Tongue (tissue), 1 donor: ENCODE measurements at regions not wholly inside any gene's neighbourhood (a gene's known extent, or its start where the extent isn't known, plus 50 kb on each side); places are given as distances from the start of the nearest gene placed in this dataset.

Experiments used
- DNase-seq: peaks from one replicate; pipeline ENCODE4 v3.0.0-alpha.2; 2015

DNA sequence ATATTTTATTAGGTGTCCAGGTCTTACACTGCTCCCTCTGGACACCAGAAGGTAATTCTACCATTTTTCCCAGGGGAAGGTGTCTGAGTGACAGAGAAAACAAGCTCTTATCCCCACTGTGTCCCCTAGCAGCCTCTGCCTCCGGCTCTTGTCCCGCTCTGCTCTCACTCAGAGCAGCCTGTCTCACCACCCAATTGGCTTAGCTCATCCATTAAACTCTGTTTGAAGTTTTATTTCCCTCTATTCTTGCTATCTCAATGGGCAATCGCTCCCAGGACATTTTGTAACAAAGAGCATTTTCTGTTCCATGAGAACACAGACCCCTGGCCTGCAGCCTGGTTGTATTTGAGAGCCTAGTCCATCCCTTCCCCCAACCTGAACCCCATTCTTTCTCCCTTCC is 90.6 kb upstream of the LDAH start:
- no peak for DNase-seq

DNA sequence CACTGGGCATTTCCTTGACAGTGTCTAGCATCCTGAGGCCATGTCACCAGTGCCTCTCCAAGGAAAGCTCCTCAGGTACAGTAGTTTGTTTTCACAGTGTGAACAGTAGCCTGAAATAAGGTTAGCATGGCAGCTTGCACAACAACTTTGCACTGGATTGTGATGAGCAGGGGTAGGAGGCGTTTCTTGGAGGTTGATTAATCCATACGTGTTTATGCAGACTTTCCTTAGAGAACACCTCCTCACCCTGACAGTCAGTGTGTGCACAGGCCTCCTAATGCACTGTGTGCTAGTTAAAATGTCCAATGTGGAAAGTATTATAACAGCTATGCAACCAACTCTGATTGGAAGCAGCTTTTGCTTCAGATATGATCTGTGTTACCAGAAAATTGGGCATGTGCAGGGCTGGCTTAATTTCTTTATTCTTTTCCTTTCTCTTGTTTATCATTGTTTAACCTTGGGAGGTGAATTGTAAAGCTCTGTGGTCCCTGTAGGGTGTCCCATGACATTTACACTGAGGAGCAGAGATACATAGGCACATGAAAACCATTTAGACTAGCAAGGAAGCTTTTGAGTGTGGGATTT is 77.2 kb upstream of the LDAH start:
- no peak for DNase-seq

DNA sequence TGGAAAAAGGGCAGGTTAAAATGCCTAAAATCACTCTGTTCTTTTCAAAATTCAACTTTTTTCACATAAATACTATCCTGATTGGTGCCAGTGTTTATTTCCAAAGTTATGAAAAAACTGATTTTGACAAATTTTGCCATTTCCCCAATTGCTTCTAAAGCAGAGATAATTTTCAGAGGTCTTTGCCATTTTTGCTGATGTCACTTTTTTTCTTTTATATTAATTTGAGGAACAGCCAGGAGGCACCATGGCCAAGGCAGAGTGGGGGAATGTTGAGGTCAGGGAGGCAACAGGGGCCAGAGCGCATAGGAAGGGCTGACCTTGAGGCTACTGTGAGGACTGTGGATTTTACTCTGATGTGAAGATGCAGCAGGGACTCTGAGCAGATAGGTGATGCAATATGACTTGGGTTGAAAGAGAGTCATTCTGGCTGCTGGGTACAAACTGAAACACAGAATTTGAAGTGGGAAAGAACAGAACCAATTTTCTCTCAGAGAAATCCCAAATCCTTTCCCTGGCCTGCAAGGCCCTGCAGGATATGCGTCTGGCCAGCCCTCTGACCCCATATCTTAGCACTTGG is 75.1 kb upstream of the LDAH start:
- no peak for DNase-seq

DNA sequence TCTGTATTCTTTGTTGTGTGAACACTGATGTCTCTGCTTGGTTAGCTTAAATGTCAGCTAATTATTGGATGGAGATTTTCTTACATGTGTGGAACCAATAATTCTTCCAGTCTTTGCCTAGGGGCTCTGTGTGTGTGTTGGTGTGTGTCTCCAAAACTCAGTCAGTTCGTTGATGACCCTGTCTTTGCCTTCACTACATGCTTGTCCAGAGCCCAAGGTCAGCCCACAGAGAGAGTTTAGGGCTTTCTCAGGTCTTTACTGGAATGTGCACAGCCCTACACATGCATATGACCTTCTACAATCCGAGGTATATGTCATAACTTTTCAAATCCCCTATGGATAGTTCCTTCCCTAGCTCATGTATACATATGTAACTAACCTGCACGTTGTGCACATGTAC is 74.1 kb upstream of the LDAH start:
- no peak for DNase-seq

DNA sequence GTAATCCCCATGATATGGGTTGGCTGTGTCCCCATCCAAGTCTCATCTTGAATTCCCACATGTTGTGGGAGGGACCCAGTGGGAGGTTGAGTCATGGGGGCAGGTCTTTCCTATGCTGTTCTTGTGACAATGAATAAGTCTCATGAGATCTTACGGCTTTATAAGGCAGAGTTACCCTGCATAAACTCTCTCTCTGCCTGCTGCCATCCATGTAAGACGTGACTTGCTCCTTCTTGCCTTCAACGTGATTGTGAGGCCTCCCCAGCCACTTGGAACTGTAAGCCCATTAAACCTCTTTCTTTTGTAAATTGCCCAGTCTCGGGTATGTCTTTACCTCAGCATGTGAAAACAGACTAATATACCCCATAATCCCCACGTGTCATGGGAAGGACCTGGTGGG is 61.9 kb upstream of the LDAH start:
- DNase-seq: no peak

DNA sequence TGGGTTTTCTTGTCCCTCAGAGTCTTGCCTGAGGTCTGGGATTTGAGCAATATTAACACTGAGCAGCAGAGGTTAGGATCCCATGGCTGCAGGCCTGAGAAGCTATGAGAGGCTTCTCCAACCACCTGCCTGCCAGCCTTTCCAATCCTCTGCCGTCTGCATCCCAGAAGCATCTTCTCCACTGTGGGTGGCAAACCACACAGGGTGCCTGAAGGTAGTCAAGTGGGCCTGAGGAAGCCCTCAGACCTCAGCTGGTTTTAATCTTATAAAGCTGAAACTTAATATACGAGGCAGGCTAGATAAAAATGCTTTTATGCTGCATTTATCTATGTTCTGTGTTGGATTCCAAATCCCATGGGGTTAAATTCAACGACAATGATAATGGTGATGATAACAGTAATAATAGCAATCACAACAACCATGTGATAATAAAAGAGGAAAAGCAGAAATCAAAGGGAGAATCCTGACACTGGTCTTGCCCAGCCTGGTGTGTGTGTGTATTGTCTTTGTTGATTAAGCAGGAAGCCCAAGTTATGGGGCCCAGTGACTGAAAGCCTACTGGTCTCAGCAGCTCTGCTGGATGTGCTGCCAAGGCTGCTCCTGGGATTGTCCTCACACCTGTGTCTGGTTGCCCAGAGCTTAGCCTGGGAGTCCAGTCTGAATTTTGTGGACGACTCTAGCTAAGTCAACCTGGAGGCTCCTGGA is 59.7 kb upstream of the LDAH start:
- DNase-seq: no peak

DNA sequence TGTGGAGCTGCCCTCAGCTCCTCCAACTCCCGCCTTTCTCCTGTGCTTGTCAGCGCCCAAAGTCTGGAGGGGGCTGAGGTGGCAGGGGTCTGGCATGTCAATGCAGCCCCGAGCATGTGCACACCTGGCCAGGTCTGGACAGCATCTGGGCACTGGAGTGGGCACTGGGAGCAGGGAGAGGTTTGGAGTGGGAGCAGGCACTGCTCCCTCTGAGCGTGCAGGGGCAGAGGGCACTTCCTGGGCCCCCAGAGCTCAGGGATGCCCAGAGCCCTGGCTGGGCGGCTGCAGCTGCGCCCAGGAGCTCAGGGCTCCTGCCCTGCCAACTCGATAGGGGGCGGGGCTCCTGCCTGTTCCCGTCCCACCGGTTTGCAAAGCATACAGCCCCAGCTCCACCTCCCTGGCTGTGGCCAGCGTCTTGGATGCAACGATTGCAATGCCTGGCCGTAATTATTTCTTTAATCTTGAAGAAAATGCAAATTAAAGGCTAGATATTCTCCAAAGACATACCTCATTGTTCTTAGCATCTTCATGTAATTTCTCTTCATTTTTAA is 57.4 kb upstream of the LDAH start:
- DNase-seq: no peak

DNA sequence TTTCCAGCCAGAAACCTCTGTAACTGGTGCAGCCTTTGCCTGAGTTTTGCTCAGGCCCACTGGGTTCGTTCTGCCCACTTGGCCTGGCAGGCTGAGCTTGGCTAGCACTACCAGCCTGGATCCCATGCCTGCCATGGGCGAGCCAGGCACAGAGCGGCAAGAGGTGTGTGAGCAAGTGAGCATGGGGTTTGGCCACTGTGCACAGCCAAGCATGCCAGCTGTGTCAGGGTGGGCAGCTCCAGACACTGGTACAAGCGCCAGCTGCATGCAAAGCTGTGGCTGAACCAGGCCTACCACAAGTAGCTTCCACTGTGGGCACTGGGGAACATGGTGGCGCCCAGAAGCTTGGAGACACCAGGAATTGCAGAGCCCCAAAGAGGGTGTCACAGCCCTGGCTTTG is 56.3 kb upstream of the LDAH start:
- no peak for DNase-seq

DNA sequence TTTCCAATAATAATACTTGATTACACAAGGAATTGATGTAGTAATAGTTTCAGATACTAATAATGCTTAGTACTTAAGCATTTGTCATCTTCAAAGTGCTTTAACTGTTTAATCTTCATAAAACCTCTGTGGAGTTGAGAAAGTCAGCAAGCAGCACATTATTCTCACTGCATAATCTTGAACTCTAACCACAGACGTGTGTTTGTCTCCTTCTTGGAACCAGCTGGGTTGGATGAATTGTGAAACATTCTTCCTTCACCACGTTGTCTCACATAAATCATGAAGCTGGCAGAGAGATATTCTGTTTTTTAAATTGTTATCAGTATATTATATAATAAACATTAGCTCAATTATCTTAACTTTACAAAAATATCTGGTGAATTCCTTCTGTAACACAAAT is 55.1 kb upstream of the LDAH start:
- DNase-seq: no peak
